ENCODE measurements at regions not wholly inside any gene's neighbourhood (a gene's known extent, or its start where the extent isn't known, plus 50 kb on each side); places are given as distances from the start of the nearest gene placed in this dataset.

- TF ChIP-seq EP300 (IDR thresholded peaks at IDR 0.05) (no peak), POLR2AphosphoS5 (IDR thresholded peaks at IDR 0.05) (no peak)
Observed at GRCh38 chr9:108516391-108516790, 339.4 kb downstream of the ACTL7B start.
